GM21576 (cell line): ENCODE measurements at regions not wholly inside any gene's neighbourhood (a gene's known extent, or its start where the extent isn't known, plus 50 kb on each side); places are given as distances from the start of the nearest gene placed in this dataset.

Source experiments
- ATAC-seq: cut with Tn5 transposase; IDR thresholded peaks from one replicate; pipeline ENCODE4 v1.9.1; 2021; ENCODE audit warnings: mild to moderate bottlenecking, moderate library complexity; ENCODE audit not compliant: unreplicated experiment

- ATAC-seq = no peak
These were observed 764.0 kb downstream of the SUCLG1 start for GRCh38 chr2:83695037-83695436.

- ATAC-seq = no peak
These were observed 769.7 kb downstream of the SUCLG1 start for GRCh38 chr2:83689402-83689801.

DNA sequence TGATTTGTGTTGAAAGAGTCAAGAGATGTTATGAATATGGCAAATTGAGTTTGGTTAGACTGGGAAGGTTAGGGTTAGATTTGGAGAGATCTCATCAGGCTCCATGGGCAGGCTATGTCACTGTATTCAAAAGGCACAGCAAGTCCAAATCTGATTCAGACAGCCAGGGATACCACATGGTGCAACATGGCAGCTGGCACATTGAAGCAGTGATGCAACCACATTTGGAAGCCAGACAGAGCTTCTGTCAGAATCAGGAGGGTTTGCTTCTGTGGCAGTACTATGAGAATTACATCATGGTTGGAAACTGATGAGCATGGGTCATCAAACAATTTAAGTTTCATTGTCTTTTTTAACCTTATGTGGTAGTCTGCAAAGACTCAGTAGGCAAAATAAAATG lies 772.2 kb downstream of the SUCLG1 start:
- no peak for ATAC-seq

DNA sequence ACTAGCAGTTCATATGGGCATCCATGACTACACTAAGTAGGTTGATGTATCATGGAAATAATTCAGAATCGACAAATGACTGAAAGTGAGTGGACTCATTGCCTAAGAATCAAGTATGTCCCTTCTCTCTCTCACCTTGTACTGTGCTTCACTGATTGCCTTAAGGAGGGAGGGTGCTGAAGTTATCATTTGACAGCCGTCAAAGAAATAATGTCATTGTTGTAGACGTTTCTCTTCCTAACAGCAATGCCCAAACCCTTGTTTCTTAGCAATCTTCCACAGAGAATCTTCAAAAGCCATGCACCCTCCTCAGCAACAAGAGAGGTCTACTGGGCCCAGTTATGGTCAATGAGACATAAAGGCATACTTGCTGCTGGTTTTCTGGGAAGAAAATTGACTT lies 785.0 kb downstream of the SUCLG1 start:
- no peak for ATAC-seq

- ATAC-seq = no peak
These were observed 793.2 kb downstream of the SUCLG1 start for GRCh38 chr2:83665894-83666293.

- ATAC-seq = no peak
These were observed 793.9 kb downstream of the SUCLG1 start for GRCh38 chr2:83665154-83665553.

GRCh38 chr2:83661711-83662110 lies 797.4 kb downstream of the SUCLG1 start:
- no peak for ATAC-seq

DNA sequence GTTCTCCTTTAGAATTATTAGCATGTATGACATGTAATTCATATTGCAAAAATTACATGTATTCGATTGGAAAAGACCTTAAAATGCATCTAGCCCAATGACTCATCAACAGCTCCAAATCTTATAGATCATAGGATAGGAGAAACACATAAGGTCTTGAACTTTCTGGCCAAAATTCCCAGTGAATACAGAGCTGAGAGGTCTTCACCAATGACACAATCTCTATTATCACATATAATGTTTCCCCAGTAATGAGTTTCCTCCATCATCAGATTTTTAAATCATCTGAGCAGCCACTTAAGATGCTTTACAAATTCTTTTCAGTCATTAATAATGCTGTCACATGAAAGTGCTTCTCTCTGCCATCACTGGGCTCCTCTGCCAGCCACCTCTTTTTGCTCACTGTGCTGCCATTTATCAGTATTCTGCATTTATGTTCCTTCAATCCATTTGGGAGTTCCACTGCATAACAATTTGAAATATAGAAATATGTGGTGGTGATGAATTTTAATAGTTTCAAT lies 804.9 kb downstream of the SUCLG1 start:
- no peak for ATAC-seq

DNA sequence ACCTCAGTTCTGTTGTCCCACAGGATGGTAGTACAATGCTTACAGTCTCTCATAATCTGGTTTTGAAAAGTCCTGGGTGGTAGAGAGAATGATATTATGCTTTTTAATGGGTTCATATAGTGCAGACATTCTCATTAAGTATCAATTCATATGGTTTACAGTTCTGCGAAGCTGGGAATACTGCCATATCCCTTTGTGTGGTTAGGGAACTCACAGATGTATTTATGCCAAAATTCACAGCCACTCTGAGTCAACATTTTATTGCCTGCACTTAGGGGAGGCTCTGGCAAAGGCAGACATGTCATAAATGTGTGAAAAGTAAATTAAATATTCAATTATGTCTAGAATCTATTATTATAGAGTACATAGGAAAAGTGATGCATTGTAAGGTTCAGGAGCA lies 808.2 kb downstream of the SUCLG1 start:
- ATAC-seq = no peak

DNA sequence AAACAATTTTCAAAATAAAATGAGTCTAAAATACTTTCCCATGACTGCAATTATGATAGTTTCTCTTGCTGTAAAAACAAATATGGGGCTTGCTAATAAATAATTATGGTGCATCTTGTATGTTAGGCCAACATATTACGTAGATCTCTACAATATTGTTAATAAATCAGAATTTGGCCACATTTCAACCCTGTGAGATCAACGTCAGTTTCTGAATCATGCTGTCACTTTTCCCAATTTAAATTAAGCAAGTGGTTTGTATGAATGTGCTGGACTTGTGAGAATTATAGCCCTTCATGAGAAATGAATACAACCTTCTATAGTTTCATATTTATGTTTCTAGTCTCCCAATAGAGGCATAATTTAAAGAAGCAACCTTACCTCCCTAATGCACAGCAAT lies 808.9 kb downstream of the SUCLG1 start:
- no peak for ATAC-seq

GRCh38 chr2:83640506-83640905 lies 818.6 kb downstream of the SUCLG1 start:
- no peak for ATAC-seq

DNA sequence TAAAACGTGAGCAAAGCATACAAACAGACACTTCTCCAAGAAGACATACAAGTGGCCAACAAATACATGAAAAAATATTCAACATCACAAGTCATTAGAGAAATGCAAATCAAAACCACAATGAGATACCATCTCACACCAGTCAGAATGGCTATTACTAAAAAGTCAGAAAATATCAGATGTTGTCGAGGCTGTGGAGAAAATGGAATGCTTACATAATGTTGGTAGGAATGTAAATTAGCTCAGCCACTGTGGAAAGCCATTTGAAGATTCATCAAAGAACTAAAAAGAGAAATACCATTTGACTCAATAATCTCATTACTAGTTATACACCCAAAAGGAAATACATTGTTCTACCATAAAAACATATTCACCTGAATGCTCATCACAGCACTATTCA lies 825.7 kb downstream of the SUCLG1 start:
- ATAC-seq = no peak

GRCh38 chr2:83630351-83630750 lies 828.7 kb downstream of the SUCLG1 start:
- no peak for ATAC-seq

GRCh38 chr2:83615511-83615910 lies 843.6 kb downstream of the SUCLG1 start:
- ATAC-seq = no peak

- no peak for ATAC-seq
These were observed 845.9 kb downstream of the SUCLG1 start for GRCh38 chr2:83613178-83613577.

DNA sequence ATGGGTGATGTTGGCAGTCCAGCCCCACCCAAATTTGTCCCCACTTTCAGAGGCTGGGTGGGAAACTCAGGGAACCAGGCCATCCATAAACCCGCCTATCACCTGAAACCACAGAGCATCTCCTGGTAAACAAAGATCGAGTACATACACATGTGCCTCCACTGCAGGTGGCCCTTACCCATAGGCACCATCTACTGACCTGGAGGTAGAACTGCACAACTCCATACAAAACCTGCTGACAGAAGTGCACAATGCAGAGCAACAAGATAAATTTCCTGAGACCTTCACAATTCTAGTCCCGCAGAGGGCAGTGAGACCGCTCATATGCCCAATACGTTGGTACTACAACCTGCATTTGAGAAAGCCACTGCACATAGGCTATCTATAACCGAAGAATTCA lies 856.3 kb downstream of the SUCLG1 start:
- ATAC-seq = no peak

GRCh38 chr2:83596592-83597282 lies 862.3 kb downstream of the SUCLG1 start:
- no peak for ATAC-seq

DNA sequence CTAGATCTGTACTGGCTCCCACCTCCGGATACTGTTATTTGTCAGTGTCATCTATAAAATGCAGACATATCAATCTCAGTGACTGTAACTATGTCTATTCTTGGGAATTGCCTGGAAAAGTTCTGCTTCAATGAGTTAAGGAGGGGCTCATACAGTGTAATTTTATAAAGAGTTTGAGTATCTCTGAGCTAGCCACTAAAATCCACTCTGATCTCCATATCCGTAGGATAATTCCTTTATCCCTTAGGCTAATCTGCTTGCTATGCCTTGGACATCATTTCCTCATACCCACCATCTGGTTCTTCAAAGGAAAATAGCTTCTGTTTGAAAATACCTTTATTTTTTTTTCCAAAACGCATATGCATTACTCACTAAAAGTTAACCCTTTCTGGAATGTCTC lies 863.2 kb downstream of the SUCLG1 start:
- ATAC-seq = no peak

- ATAC-seq = no peak
These were observed 863.9 kb downstream of the SUCLG1 start for GRCh38 chr2:83595121-83595690.

DNA sequence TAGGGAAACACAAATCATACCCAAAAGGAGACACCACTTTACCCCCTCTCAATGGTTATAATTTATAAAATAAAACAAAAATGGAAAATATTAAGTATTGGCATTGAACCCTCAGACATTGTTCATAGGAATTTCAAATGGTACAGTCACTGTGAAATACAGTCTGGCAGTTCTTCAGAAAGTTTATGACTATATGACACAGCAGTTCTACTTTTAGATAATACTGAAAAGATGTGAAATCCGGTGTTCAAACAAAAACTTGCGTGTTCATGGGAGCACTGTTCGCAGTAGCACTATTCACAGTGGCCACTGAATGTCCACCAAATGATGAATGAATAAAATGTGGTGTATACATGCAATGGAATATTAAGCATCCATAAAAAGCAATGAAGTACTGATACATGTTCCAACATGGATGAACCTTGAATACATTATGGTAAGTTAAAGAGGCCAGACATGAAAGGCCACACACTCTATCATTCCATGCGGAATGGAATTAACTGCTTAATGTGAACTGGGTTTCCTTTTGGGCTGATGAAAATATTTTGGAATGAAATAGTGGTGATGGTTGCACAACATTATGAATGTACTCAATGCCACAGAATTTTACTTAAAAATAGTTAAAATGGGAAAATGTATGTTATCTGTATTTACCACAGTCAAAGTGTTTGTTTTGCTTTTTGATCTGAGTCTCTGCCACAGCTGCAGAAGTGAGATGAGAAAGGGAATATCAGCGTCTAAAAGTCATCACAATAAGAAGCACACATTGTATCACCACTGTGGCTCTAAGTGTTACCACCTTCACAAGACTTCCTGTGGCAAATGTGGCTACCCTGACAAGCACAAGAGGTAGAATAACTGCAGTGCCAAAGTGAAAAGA lies 864.6 kb downstream of the SUCLG1 start:
- ATAC-seq = no peak

- ATAC-seq = no peak
These were observed 871.8 kb downstream of the SUCLG1 start for GRCh38 chr2:83587309-83587708.

DNA sequence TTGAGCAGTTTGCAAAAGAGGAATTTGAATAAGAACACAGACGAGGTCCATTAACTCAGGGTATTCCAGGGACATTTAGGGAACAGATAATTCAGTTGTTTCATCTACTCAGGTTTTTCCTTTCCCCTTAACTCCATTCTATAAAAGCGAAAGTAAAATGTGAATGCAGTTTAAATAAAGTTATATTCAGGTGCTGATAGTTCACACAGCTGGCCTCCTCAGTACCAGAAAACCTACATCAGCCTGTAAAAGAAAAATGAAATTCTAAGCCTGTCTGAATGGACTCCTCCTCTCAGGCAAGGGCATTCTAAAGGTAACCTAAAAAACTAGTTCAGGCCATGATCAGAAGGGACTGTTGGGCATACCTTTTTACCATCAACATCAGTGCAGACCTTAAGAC lies 873.8 kb downstream of the SUCLG1 start:
- ATAC-seq = no peak
